ENCODE measurements at regions not wholly inside any gene's neighbourhood (a gene's known extent, or its start where the extent isn't known, plus 50 kb on each side); places are given as distances from the start of the nearest gene placed in this dataset.

GRCh38 chr10:131635564-131636015 is 265.2 kb upstream of the PPP2R2D start:
- DNase-seq (ENCODE audit: low read depth) = no peak

DNA sequence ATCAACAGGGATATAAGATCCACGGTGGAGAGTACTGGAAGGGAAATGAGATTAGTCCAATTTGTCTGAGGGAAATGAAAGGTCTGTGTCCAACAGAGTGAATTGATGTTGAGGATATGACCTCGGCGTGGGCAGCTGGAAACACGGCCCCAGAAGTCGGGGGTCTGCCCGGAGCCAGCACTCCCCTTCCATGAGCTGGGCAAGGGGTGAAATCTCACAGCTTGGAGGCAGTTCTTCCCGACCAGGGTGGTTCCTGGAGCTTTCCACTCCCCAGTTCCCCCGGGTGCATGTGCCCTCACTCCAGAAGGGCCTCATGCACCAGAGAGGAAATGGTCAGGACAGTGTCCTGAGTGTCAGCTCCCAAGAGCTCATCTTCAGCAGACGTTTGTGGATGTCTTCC is 264.7 kb upstream of the PPP2R2D start:
- DNase-seq (ENCODE audit: low read depth) = no peak

GRCh38 chr10:131636841-131637724 is 263.7 kb upstream of the PPP2R2D start:
- no peak for DNase-seq (ENCODE audit: low read depth)

DNA sequence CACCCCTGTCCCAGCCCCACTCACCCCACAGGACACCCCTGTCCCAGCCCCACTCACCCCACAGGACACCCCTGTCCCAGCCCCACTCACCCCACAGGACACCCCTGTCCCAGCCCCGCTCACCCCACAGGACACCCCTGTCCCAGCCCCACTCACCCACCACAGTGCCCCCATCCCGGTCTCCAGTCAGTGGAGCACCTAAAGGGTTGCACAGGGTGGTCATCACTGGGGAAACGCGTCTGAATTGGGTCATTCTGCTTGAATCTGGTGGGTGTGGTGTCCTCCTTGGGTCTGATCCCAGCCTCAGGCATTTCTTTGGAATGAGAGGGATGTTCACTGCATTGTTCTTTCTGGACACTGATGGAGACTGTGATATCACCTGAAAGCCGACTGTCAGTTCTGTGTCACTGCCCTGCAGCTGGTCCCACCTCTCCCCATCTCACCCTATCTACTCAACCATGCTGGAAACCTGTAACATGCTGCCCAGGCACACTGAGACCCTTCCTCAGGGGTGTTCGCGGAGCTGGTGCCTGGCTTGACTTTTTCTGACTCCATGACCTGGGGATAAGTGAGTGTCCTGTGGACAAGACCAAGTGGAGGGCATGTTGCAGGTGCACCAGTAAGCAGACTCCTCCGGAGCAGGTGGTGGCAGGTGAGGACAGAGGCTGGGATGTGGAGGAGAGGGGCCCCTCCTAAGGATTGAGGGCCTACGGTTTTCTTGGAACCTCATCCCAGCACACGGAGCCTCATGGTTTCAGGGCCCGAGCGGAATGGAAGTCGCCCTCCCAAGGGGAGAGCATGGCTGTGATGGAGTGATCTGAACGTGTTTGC is 262.5 kb upstream of the PPP2R2D start:
- no peak for DNase-seq (ENCODE audit: low read depth)

DNA sequence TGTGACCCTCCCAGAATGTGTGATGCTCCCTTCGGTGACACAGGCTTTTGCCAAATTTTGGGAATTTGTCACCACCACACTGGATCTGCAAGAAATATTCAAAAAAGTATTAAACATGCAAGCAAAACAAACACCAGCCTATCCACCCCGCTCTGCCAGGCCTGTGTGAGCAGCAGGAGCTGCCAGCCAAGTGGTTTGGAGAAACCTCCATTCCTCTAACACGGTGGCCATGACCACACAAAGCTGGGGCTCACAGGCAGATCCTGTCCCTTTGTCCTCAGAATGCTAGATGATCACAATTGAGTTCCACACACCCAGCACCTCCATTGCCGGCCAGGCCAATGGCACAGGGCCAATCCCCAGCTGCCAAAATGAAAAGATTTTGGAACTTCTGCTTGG is 261.9 kb upstream of the PPP2R2D start:
- DNase-seq (ENCODE audit: low read depth) = no peak

DNA sequence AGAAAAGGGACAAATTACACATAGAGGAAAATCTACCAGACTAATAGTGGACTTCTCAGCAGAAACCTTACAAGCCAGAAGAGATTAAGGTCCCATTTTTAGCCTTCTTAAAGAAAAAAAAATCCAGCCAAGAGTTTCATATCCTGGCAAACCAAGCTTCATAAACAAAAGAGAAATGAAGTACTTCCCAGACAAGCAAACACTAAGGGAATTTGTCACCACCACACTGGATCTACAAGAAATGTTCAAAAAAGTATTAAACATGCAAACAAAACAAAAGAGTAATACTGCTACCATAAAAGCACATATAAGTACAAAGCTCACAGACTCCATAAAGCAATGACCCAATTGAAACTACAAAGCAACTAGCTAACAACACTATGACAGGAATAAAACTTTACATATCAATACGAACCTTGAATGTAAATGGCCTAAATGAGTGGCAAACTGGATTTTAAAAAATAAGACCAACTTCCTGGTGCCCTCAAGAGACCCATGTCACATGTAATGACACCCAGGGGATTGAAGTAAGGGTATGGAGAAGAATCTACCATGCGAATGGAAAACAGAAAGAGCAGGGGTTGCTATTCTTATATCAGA is 260.7 kb upstream of the PPP2R2D start:
- DNase-seq (ENCODE audit: low read depth) = no peak

DNA sequence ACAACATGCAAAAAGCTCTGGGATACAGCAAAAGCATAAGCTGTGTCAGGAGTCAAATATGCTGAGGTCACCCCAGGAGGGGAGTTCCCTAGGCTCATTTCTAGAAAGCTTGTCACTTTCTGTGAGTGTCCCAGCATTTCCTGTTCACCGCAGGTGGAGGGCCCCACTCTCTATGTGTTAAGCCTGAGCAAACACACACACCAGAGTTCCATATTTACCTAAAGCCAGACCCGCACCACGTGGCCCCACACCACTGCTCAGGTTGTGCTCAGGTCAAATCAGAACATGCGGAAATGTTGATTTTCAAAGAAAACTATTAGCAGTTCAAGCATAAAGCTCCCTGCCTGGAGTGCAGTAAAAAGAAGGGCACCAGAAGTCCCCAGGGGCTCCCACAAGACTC is 259.6 kb upstream of the PPP2R2D start:
- DNase-seq (ENCODE audit: low read depth) = no peak

DNA sequence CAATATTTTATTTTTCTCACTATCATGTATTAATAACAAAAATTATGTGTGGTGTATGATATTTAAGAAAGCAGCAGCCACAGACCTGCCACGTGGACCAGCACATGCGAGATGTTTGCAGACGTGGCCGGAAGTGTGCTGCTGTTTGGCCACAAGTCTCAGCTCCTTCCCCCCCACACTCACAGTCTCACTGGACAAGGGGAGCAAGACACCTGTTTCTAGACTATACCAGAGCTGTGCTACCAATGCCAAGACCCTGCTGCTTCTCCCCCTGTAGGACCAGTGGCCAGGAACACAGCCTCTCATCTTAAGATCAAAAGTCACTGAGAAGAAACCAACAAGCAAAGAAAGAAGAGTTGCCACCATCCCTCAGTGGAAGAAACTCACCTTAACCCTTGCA is 258.9 kb upstream of the PPP2R2D start:
- DNase-seq (ENCODE audit: low read depth) = no peak

- no peak for DNase-seq (ENCODE audit: low read depth)
These were observed 257.8 kb upstream of the PPP2R2D start for GRCh38 chr10:131642966-131643365.

GRCh38 chr10:131644289-131644688 is 256.5 kb upstream of the PPP2R2D start:
- DNase-seq (ENCODE audit: low read depth) = no peak

GRCh38 chr10:131644864-131645658 is 255.7 kb upstream of the PPP2R2D start:
- DNase-seq (ENCODE audit: low read depth) = no peak

GRCh38 chr10:131645756-131646155 is 255.1 kb upstream of the PPP2R2D start:
- DNase-seq (ENCODE audit: low read depth) = no peak

GRCh38 chr10:131646551-131647525 is 254.0 kb upstream of the PPP2R2D start:
- no peak for DNase-seq (ENCODE audit: low read depth)

- no peak for DNase-seq (ENCODE audit: low read depth)
These were observed 253.0 kb upstream of the PPP2R2D start for GRCh38 chr10:131647789-131648188.

- DNase-seq (ENCODE audit: low read depth) = no peak
These were observed 252.3 kb upstream of the PPP2R2D start for GRCh38 chr10:131648386-131649020.

DNA sequence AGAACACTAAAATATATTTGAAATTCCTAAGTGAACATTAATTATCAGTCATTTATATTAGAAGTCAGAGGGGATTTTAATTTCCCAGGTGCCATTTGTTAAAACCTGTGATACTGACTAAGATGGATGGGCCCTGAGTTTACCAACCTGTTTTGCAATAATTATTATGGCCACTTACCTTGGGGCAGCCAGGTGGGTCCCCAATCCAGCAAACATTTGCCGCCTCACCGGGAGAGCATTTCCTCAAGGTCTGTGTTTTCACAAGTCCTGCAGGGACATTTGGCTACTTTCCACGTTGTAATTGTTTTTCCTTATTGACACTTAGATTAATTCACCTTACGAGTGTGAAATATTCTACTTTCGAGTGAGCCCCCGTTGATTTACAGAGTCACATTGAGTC is 251.2 kb upstream of the PPP2R2D start:
- DNase-seq (ENCODE audit: low read depth) = no peak

GRCh38 chr10:131650169-131650705 is 250.6 kb upstream of the PPP2R2D start:
- no peak for DNase-seq (ENCODE audit: low read depth)

- DNase-seq (ENCODE audit: low read depth) = no peak
These were observed 249.8 kb upstream of the PPP2R2D start for GRCh38 chr10:131650771-131651673.

Data from stimulated activated CD8-positive, alpha-beta memory T cell treated with anti-CD3 and anti-CD28 coated beads, Interleukin-12 subunit alpha, Interleukin-12 subunit beta, amount 100 ng/mL, for 1 hour (primary cell).